ENCODE measurements at regions not wholly inside any gene's neighbourhood (a gene's known extent, or its start where the extent isn't known, plus 50 kb on each side); places are given as distances from the start of the nearest gene placed in this dataset.
"Not testable (repeated sequence)": the region's sequence is repeated elsewhere in the genome, so short reads cannot be mapped to it uniquely, and the experiment has no call there.

GRCh38 chr7:149683181-149683580, 90.2 kb downstream of the ZNF467 start:
- no peak overlapping the region for H3K9ac ChIP-seq (ENCODE audit: low read length in 2 of 2)
- H3K9me3 ChIP-seq (ENCODE audit: control insufficient read depth in 2 of 2, low read length in 2 of 2): no peaks in the 10 kb centered on the region
- H3K36me3 ChIP-seq (ENCODE audit: control insufficient read depth in 2 of 2, insufficient read depth in 2 of 2, low read length in 2 of 2): no peaks in the 10 kb centered on the region
- H3K27me3 ChIP-seq (ENCODE audit: control insufficient read depth in 1 of 2, insufficient read depth in 2 of 2, low read length in 2 of 2): no peaks in the 10 kb centered on the region
- H3K4me3 ChIP-seq (ENCODE audit: low read length in 2 of 2): no peak overlapping the region
- H3K27ac ChIP-seq (ENCODE audit: low read length): no peak overlapping the region
- no peaks in the 10 kb centered on the region for H3K4me1 ChIP-seq (ENCODE audit: control insufficient read depth, insufficient read depth, low read length)

GRCh38 chr7:149682038-149682437, 91.3 kb downstream of the ZNF467 start:
- Histone ChIP-seq H3K27me3 (ENCODE audit: control insufficient read depth in 1 of 2, insufficient read depth in 2 of 2, low read length in 2 of 2) (no peaks in the 10 kb centered on the region), H3K27ac (ENCODE audit: low read length) (no peak overlapping the region), H3K9me3 (ENCODE audit: control insufficient read depth in 2 of 2, low read length in 2 of 2) (no peaks in the 10 kb centered on the region), H3K4me1 (ENCODE audit: control insufficient read depth, insufficient read depth, low read length) (no peaks in the 10 kb centered on the region), H3K4me3 (ENCODE audit: low read length in 2 of 2) (no peak overlapping the region), H3K36me3 (ENCODE audit: control insufficient read depth in 2 of 2, insufficient read depth in 2 of 2, low read length in 2 of 2) (no peaks in the 10 kb centered on the region), H3K9ac (ENCODE audit: low read length in 2 of 2) (no peak overlapping the region)

GRCh38 chr7:149681274-149681673, 92.1 kb downstream of the ZNF467 start:
- Histone ChIP-seq H3K9ac (ENCODE audit: low read length in 2 of 2) (no peak overlapping the region), H3K27me3 (ENCODE audit: control insufficient read depth in 1 of 2, insufficient read depth in 2 of 2, low read length in 2 of 2) (no peaks in the 10 kb centered on the region), H3K36me3 (ENCODE audit: control insufficient read depth in 2 of 2, insufficient read depth in 2 of 2, low read length in 2 of 2) (no peaks in the 10 kb centered on the region), H3K4me3 (ENCODE audit: low read length in 2 of 2) (no peak overlapping the region), H3K27ac (ENCODE audit: low read length) (no peak overlapping the region), H3K9me3 (ENCODE audit: control insufficient read depth in 2 of 2, low read length in 2 of 2) (no peaks in the 10 kb centered on the region), H3K4me1 (ENCODE audit: control insufficient read depth, insufficient read depth, low read length) (no peaks in the 10 kb centered on the region)

- H3K4me3 ChIP-seq (ENCODE audit: low read length in 2 of 2): no peak overlapping the region
- no peak overlapping the region for H3K27ac ChIP-seq (ENCODE audit: low read length)
- no peaks in the 10 kb centered on the region for H3K4me1 ChIP-seq (ENCODE audit: control insufficient read depth, insufficient read depth, low read length)
- no peaks in the 10 kb centered on the region for H3K36me3 ChIP-seq (ENCODE audit: control insufficient read depth in 2 of 2, insufficient read depth in 2 of 2, low read length in 2 of 2)
- H3K9me3 ChIP-seq (ENCODE audit: control insufficient read depth in 2 of 2, low read length in 2 of 2): no peaks in the 10 kb centered on the region
- H3K27me3 ChIP-seq (ENCODE audit: control insufficient read depth in 1 of 2, insufficient read depth in 2 of 2, low read length in 2 of 2): no peaks in the 10 kb centered on the region
- H3K9ac ChIP-seq (ENCODE audit: low read length in 2 of 2): no peak overlapping the region
Measured at GRCh38 chr7:149680331-149681025, 92.9 kb downstream of the ZNF467 start.

- H3K36me3 ChIP-seq (ENCODE audit: control insufficient read depth in 2 of 2, insufficient read depth in 2 of 2, low read length in 2 of 2); H3K27me3 ChIP-seq (ENCODE audit: control insufficient read depth in 1 of 2, insufficient read depth in 2 of 2, low read length in 2 of 2); H3K9ac ChIP-seq (ENCODE audit: low read length in 2 of 2); H3K4me3 ChIP-seq (ENCODE audit: low read length in 2 of 2); H3K4me1 ChIP-seq (ENCODE audit: control insufficient read depth, insufficient read depth, low read length); H3K9me3 ChIP-seq (ENCODE audit: control insufficient read depth in 2 of 2, low read length in 2 of 2); H3K27ac ChIP-seq (ENCODE audit: low read length): not testable (repeated sequence)
Measured at GRCh38 chr7:149674728-149675385, 98.5 kb downstream of the ZNF467 start.

- no peak overlapping the region for H3K27ac ChIP-seq (ENCODE audit: low read length)
- no peaks in the 10 kb centered on the region for H3K27me3 ChIP-seq (ENCODE audit: control insufficient read depth in 1 of 2, insufficient read depth in 2 of 2, low read length in 2 of 2)
- no peak overlapping the region for H3K4me3 ChIP-seq (ENCODE audit: low read length in 2 of 2)
- no peak overlapping the region for H3K9ac ChIP-seq (ENCODE audit: low read length in 2 of 2)
- no peaks in the 10 kb centered on the region for H3K9me3 ChIP-seq (ENCODE audit: control insufficient read depth in 2 of 2, low read length in 2 of 2)
- H3K4me1 ChIP-seq (ENCODE audit: control insufficient read depth, insufficient read depth, low read length): peaks cover 8% of the 10 kb centered on the region
- no peaks in the 10 kb centered on the region for H3K36me3 ChIP-seq (ENCODE audit: control insufficient read depth in 2 of 2, insufficient read depth in 2 of 2, low read length in 2 of 2)
Measured at GRCh38 chr7:149673006-149673405, 100.4 kb downstream of the ZNF467 start.

GRCh38 chr7:149670288-149670687, 103.1 kb downstream of the ZNF467 start:
- H3K36me3 ChIP-seq (ENCODE audit: control insufficient read depth in 2 of 2, insufficient read depth in 2 of 2, low read length in 2 of 2): no peaks in the 10 kb centered on the region
- peaks cover 8% of the 10 kb centered on the region for H3K4me1 ChIP-seq (ENCODE audit: control insufficient read depth, insufficient read depth, low read length)
- H3K27me3 ChIP-seq (ENCODE audit: control insufficient read depth in 1 of 2, insufficient read depth in 2 of 2, low read length in 2 of 2): no peaks in the 10 kb centered on the region
- H3K9ac ChIP-seq (ENCODE audit: low read length in 2 of 2): peak overlapping the region in 1 of 2 donors; percentile 14
- peak overlapping the region; percentile 70 for H3K27ac ChIP-seq (ENCODE audit: low read length)
- peak overlapping the region; percentile 47 to 55 for H3K4me3 ChIP-seq (ENCODE audit: low read length in 2 of 2)
- H3K9me3 ChIP-seq (ENCODE audit: control insufficient read depth in 2 of 2, low read length in 2 of 2): no peaks in the 10 kb centered on the region

- Histone ChIP-seq H3K9ac (ENCODE audit: low read length in 2 of 2) (no peak overlapping the region), H3K27me3 (ENCODE audit: control insufficient read depth in 1 of 2, insufficient read depth in 2 of 2, low read length in 2 of 2) (no peaks in the 10 kb centered on the region), H3K36me3 (ENCODE audit: control insufficient read depth in 2 of 2, insufficient read depth in 2 of 2, low read length in 2 of 2) (no peaks in the 10 kb centered on the region), H3K4me1 (ENCODE audit: control insufficient read depth, insufficient read depth, low read length) (peaks cover 8% of the 10 kb centered on the region), H3K4me3 (ENCODE audit: low read length in 2 of 2) (no peak overlapping the region), H3K27ac (ENCODE audit: low read length) (no peak overlapping the region), H3K9me3 (ENCODE audit: control insufficient read depth in 2 of 2, low read length in 2 of 2) (no peaks in the 10 kb centered on the region)
Measured at GRCh38 chr7:149669121-149669818, 104.1 kb downstream of the ZNF467 start.

- H3K4me1 ChIP-seq (ENCODE audit: control insufficient read depth, insufficient read depth, low read length): peaks cover 8% of the 10 kb centered on the region
- H3K27ac ChIP-seq (ENCODE audit: low read length): no peak overlapping the region
- H3K9me3 ChIP-seq (ENCODE audit: control insufficient read depth in 2 of 2, low read length in 2 of 2): no peaks in the 10 kb centered on the region
- no peaks in the 10 kb centered on the region for H3K27me3 ChIP-seq (ENCODE audit: control insufficient read depth in 1 of 2, insufficient read depth in 2 of 2, low read length in 2 of 2)
- no peaks in the 10 kb centered on the region for H3K36me3 ChIP-seq (ENCODE audit: control insufficient read depth in 2 of 2, insufficient read depth in 2 of 2, low read length in 2 of 2)
- H3K9ac ChIP-seq (ENCODE audit: low read length in 2 of 2): no peak overlapping the region
- no peak overlapping the region for H3K4me3 ChIP-seq (ENCODE audit: low read length in 2 of 2)
Measured at GRCh38 chr7:149666360-149666945, 106.9 kb downstream of the ZNF467 start.

- H3K36me3 ChIP-seq (ENCODE audit: control insufficient read depth in 2 of 2, insufficient read depth in 2 of 2, low read length in 2 of 2); H3K9me3 ChIP-seq (ENCODE audit: control insufficient read depth in 2 of 2, low read length in 2 of 2); H3K27me3 ChIP-seq (ENCODE audit: control insufficient read depth in 1 of 2, insufficient read depth in 2 of 2, low read length in 2 of 2); H3K27ac ChIP-seq (ENCODE audit: low read length); H3K9ac ChIP-seq (ENCODE audit: low read length in 2 of 2); H3K4me3 ChIP-seq (ENCODE audit: low read length in 2 of 2); H3K4me1 ChIP-seq (ENCODE audit: control insufficient read depth, insufficient read depth, low read length): not testable (repeated sequence)
Measured at GRCh38 chr7:149665618-149666017, 107.8 kb downstream of the ZNF467 start.

Data from stomach smooth muscle (tissue), 2 donors.